GM18868 (cell line): ENCODE measurements at regions not wholly inside any gene's neighbourhood (a gene's known extent, or its start where the extent isn't known, plus 50 kb on each side); places are given as distances from the start of the nearest gene placed in this dataset.

Experiments
- ATAC-seq: cut with Tn5 transposase; IDR thresholded peaks from one replicate; pipeline ENCODE4 v1.9.1; 2021; ENCODE audit warnings: mild to moderate bottlenecking, moderate library complexity; ENCODE audit not compliant: unreplicated experiment

DNA sequence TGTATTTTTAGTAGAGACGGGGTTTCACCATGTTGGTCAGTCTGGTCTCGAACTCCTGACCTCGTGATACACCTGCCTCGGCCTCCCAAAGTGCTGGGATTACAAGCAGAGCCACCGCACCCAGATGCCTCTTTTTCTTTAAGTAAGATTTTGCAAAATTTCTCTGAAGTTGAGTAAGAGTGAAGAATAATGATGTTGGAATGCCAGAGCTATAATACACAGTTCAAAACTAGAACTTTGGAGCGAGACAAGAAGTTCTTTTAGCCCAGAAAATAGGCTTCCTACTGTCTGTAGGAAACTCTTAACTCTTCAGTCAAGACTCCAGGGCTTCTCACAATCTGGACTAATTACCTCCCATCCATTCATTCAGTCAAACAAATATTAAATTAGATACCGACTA is 51.4 kb downstream of the MARCHF4 start:
- no peak for ATAC-seq

DNA sequence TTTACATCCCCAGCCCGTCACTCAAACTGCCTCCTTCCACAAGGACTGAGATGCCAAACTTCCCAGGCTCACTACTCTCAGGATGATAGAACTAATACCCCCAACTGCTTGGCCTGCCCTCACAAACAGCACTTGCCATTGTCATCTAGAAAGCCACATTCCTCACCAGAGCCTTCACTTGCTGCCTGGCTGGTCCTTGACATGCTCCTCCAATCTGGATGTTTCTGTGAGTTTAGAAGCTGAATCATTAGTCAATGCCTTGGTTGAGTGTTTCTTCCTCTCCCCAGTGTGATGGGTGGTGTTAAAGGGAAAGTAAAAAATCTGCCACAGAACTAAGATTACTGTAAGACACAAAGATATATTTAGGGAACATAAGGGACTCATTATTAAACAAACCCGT is 52.5 kb downstream of the MARCHF4 start:
- ATAC-seq = no peak

DNA sequence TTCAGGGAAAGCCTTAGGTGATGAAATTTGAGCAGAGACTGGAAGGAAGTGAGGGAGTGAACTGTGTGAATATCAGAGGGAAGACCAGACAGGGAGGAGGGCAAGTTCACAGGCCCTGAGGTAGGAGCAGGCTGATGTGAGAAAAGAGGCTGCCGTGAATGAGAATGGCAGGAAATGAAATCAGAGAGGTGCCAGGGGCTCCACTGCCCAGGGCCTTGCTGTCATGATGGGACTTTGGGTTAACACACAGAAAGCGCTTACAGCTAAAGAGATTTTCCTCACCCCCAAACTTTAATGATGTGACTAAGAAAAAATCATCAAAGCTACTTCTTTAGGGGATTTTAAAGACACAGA is 53.8 kb downstream of the MARCHF4 start:
- no peak for ATAC-seq

DNA sequence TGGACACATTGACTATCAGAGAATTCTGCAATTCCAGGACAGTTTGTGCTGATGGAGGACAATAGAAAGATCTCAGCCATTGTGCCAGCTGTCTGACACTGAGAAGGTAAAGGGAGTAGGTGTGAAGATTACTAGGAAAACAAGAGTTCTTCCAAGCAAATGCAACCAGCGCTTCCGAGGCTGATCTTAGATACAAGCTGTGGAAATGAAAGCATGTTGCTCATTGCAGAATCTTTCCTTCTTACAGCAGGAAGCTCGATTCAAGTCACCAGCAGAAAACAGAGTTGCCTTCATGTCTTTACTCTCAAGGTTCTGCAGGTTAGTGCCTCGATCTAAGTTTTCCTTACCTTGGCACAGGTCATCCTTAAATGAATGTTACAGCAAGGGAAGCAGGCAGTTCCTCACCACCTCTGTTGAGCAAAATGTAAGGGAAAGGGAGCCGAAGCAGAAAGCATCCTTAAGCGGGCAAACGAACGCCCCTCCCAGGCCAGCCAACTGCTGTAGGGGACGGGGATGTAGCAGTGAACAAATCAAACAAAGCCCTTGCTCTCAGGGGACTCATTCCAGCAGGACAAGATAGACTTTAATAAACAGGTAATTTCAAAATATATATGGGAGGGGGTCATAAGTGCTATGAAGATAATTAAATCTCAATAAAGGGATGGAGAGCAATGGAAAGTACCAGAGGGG is 54.3 kb downstream of the MARCHF4 start:
- no peak for ATAC-seq

DNA sequence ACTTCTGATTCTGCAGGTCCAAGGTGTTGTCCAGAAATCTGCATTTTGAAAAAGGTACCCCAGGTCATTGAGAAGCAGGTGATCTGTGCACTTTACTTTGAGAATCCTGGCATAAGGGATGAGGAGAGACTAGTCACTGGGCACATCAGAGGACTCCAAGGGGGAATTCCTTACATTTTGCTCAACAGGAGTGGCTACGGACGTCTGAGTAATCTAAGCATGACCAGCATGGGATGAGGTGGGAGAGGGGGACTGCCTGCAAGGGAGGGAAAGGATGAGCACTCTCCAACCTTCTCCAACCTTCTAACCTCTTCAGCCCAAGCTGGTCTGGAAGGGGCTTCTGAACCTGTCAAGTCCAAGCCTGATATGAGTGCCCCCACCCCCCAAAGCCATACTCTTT is 55.5 kb downstream of the MARCHF4 start:
- ATAC-seq = no peak

DNA sequence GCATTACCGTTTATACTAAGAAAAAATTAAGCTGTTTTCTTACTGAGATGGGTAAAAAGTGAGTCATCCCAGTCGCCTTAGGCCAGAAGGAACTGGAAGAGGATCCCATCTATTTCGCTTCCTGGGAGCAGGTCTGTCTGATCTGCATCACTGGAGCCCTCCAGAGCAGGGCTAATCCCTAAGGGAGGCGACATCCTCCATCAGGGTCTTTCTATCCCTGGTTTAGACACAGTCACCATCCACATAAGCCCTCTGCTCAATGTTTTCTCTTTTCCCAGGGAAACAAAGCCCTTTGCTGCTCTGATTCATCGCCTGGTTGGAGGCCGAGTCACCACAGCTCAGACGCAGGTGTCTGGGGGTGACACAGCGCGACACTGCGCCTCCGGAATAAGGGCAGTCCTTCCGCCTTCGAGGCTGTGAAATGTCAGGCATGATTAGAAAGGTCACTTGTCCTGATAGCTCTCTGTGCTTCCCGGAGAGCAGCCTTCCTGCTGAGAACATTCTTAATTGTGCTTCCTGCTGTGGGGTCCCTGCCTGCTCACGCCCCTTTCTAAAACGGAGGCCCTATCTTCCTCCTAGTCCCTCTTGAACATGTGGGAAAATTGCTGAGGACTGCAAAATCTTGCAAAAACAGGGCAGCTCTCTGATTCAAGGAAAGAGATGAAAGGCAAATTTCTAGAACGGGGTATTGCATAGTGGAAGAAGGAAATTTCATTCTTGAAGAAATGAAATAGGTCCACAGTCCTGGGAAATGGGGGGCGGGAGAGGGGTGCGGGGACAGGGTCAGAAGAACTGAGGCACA is 56.3 kb downstream of the MARCHF4 start:
- no peak for ATAC-seq

DNA sequence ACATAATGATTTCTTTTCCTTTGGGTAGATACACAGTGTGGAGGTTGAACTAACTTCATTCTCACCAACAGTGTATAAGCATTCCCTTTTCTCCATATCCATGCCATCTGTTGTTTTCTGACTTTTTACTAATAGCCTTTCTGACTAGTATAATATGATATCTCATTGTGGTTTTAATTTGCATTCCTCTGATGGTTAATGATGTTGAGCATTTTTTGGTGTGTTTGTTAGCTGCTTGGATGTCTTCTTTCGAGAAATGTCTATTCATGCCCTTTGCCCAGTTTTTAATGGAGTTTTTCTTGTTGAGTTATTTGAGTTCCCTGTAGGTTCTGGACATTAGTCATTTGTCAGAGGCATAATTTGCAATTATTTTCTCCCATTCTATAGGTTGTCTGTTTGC is 59.8 kb downstream of the MARCHF4 start:
- no peak for ATAC-seq

DNA sequence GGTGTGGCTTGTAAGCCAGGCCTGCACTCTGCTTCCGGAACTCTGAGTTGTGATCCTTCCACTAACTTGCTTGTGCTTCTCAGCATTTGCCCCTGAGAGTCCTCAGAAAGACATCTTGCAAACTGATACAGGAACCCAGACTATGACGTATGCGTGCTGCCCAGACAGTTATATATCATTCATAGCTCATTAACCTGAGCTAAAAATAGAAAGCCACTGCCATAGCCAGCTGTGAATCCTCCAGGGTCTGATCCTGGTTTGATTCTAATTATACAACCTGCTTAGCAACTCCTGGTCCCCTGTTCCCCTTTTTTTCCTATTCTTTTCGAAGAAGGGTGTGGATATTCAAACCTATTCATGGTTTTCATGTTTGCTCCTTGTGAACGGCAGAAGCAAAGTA is 63.7 kb downstream of the MARCHF4 start:
- no peak for ATAC-seq

DNA sequence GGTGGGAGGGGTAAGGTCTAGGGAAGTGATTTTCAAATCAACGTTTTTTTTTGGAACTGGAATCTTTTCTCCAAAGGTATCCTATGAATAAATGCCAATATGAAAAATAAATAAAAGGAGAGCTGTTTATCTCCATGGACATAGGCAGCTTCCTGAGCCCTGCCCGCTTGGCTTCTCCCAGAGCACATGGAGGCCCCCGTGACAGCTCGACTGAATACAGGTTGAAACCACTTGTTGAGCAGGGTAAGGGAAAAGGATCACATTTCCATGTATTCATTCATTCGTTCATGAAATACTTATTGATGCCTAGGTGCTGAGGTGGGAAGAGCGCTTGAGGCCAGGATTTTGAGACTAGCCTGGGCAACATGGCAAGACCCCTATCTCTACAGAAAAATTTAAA is 64.8 kb downstream of the MARCHF4 start:
- ATAC-seq = no peak

DNA sequence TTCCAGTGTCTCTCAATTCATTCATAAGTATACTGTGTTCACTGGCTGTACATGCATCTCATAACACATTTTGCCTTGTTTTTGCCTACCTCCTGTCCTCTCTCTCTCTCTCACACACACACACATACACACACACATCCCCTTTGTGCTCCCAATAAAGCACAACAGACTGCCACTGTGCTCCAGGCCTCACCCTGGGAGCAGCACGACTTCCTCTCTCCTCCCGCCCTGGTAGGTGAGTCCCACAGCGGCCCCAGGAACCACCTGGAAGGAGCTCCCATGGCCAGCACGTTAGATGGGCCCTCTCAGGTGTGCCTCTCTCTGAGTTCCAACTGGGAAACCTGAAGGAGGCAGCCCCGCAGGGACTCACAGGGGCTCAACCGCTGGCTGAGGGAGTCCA is 65.4 kb downstream of the MARCHF4 start:
- no peak for ATAC-seq

DNA sequence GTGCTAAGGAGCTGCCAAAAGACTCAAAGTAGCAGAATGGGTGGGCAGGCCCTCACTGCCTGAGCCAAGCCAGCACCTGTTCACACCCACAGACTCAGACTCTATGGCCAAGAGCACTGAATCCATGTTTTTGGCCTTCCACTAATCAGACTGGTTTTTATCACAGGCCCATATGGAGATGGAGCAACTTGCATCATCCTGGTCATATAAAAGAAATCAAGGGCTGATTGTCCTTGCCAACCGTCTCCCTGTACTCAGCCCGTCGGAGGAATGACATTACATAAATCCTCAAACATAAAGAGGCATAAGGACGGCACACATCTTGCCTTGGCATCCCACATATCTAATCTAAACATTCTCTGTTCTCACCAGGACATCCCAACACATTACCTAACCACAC is 66.7 kb downstream of the MARCHF4 start:
- ATAC-seq = no peak

DNA sequence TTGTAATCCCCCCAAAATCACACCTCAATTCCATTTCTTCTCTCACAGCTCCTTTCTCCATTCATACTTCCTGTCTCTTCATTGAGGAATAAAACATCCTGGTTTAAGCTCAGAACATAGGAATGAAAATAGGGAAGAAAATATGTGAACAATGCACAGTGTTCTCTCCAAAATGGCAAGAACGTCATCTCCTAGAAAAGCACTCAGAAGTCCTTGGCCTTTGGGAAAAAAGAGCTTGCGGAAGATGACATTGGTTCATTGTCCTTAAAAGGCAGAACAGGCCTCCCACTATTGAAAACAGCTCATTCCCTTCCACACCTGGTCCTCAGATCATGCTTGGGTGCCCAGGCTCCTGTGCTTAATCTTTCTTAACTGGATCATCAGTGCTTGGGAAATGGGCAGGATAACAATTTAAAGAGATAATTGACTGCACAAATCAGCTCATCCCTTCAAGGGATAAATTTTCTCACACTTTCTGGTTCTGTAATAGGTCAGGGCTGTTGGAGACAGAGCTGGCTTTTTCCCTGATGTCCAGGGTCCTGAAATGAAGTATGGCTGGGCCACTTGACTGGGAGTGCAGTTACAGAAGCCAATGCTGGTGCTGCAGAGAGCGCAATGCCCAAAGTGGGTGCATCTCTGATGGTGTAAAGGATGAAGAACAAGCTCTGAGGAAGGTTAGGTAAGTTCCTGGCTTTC is 69.2 kb downstream of the MARCHF4 start:
- ATAC-seq = no peak

DNA sequence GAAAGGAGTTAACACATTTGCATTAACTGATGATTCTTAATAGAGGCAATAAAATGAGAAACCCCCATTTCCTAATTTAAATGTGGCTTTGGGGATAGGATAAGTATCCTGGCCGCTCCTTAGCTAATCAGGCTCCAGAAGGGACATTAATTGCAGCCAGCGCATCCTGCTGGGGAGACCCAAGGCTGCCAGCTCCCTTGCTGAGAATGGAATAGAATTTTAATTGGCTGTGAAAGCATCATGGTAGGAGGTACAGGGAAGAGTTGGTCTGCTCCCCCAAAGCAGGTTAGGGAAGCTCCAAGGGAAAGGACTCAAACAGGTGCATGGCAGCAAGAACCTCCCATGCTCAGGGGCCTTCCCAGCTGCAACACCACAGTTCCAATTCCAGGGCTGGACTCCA is 71.4 kb downstream of the MARCHF4 start:
- ATAC-seq = no peak

DNA sequence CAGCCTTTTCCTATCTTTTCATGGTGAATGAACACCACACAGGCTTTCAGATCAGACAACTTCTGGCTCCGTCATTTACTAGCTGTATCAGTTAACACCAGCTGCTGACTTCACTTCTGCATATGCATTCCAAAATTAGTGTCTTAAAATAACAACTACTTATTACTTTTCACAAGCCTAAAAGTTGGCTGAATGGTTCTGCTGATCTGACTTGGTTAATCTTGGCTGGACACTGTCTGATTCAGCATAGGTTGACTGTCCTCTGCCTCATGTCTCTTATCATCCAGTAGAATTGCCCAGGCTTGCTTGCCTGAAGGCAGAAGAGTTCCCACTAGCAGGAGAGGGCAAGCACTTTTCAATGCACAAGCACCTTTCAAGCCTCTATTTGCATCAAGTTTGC is 72.7 kb downstream of the MARCHF4 start:
- ATAC-seq = no peak

DNA sequence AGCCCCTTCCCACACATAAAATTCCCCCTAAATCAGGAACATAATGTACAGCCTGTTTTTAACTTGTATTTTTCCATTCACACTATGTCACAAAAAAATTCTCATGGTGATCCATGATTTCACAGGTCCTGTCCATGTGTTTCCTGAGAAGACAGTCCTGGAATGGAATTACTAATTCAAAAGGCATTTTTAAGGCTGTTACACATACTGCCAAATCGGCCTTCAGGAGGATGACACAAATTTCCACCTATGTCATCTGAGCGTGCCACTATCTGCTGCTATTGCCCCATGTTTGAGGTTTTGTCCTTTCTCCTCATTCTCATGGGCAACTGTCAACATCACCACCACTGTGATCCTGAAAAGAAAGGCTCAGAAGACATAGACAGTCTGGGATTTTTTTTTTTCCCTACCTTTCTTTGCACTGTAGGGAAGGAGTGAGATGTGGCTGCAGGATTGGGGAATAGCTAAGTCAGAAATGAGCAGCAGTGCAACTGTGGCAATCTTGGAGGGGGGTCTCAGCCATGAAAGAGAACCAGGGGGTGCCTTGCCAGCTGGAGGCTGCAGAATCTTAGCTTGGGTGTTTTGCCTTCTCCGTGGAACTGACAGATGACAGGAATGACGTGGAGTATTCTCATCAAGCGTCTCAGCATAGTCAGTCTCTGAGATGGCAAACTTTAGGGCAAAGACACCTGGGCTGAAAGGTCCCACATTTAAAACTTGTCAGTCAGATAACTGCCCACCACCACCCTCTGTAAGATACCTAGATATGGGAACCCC is 73.4 kb downstream of the MARCHF4 start:
- no peak for ATAC-seq

DNA sequence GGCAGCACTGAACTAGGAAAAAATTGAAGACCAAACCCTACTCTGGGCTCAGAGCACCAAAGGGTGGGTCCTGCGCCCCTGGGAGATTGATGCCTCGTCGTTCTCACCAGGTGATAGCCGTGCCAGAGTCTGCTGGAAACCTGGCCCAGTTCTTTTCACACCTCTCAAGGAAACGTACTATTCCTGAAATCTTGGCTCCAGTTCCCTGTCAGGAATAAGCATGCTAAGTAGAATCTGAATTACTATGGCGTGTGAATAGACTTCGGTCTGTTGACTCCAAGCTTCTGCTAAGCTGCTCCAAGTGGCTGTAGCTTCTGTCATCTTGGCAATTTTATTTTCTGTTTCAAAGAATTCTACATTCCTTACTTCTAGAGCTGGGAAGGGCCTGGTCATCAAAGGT is 75.4 kb downstream of the MARCHF4 start:
- no peak for ATAC-seq

DNA sequence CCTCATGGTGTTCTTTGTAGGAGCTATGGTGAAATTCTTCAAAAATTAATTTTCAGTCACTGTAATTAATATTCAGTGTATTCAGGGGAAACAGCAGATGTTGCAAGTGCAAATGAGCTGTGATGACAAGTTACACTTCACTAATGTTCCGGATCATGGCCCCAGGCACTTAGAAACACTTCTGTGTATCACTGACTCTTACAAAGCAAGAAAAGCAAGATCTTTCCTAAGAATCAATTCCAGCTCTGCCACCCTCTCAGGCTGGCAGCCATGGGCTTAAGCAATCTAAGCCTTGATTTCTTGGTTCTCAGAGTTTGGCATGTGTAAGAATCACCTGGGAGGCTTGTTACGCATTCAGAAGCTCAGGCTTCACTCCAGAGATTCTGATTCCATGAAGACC is 78.0 kb downstream of the MARCHF4 start:
- ATAC-seq = no peak

DNA sequence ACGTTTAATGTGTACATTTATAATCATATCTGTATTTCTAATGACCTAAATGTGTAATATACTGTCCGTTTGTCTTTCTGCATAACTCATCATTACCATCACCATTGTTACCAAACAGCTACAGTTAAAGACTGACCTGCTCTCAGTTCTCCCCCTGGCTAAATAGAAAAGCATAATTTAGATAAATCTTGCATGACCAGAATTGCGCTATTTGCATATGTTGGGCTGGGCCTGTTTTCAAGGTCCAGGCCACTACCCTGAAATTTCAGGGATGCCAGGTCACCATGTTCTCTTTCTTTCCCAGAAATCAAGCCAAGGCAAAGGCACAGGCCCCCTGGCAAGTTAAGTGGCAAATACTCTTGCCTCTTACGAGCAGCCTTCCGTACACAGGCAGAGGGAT is 78.4 kb downstream of the MARCHF4 start:
- ATAC-seq = no peak

DNA sequence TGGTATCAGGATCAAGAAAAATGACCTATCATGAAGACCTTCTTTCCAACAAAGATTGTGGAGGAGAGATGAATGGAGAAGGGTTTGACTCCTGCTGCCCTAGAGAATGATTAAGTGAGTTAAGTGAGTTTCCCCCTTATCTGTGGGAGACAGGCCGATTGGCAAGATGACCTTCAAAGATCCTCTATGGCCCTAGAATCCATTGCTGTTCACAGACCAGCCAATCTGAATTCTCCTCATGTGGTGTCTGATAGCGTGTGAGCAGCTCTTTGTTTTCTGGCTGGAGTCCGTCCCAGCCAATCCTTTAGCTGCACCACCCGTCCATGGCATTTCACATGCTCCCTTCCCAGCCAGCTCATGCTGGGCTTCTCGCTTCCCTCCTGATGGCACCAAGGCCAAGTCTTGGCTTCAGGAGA is 79.4 kb downstream of the MARCHF4 start:
- ATAC-seq = no peak

DNA sequence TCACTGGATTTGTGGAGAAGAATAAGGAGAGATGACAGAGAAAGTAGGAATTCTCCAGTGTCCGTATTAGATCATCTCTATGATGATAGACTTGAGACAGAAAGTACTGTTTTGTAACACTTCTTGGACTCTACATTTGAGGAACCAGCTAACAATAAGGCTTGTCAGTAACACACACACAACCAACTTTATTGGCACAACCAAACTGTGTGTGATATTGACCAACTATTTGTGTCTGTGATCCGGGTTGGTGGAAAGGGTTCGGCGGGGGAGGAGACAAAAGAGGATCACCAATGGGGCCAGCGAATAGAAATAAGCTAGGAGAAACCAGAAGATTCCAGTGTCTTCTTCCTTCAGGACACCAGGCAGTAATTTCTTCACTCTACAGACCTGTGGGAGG is 79.8 kb downstream of the MARCHF4 start:
- no peak for ATAC-seq

DNA sequence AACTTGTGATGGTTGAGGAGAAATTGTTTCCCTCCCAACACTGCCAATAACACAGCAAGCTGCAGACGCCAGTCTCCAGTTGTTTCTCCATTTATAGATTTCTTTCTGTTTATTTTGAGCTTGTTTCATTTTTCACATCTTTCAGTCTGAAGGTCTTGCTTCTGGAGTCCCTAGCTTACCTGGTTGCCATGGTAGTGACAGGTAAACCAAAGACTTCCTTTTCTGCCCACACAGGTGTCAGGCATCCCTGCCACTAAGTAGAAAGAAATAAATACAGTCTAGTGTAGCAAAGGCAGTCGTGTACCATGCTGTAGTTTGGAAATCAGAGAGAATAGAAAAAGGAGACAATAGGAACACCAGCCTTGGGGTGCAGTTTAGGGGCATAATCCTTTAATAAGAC is 82.8 kb downstream of the MARCHF4 start:
- ATAC-seq = no peak
